Ovary (tissue), 7 donors: ENCODE measurements at regions not wholly inside any gene's neighbourhood (a gene's known extent, or its start where the extent isn't known, plus 50 kb on each side); places are given as distances from the start of the nearest gene placed in this dataset.
"Not testable (repeated sequence)": the region's sequence is repeated elsewhere in the genome, so short reads cannot be mapped to it uniquely, and the experiment has no call there.

Experiments
- DNase-seq, 5 donors: peaks; one replicate each; pipeline ENCODE4 v3.0.0-alpha.2; 2019 to 2020
- H3K27ac ChIP-seq, 2 donors: fragments of 200-600 bp; one replicate each; pipeline versions ENCODE4 v1.5.1 to v1.8.0; 2019 to 2022
- H3K27me3 ChIP-seq: fragments of 200-600 bp; one replicate; pipeline ENCODE4 v1.8.0; 2022
- H3K36me3 ChIP-seq: fragments of 200-600 bp; sonication (generic); one replicate; pipeline ENCODE4 v1.5.1; 2019
- H3K4me1 ChIP-seq: one replicate; pipeline ENCODE4 v1.8.1; 2013; ENCODE audit warnings: mild to moderate bottlenecking, moderate library complexity; ENCODE audit not compliant: insufficient read depth
- H3K4me3 ChIP-seq: fragments of 200-600 bp; sonication (generic); one replicate; pipeline ENCODE4 v1.5.1; 2017
- H3K9me3 ChIP-seq, 2 donors: fragments of 200-600 bp in 1 of 2; sonication (generic) in 1 of 2; one replicate each; pipeline versions ENCODE4 v1.5.1 to v1.8.1; 2013 to 2019; ENCODE audit warnings: mild to moderate bottlenecking in 1 of 2, moderate library complexity in 1 of 2
- CTCF ChIP-seq, 3 donors: fragments of 450-650 bp in 2 of 3; fragments of 200-600 bp in 1 of 3; IDR thresholded peaks; one replicate each; pipeline versions ENCODE4 v1.5.1 to v1.8.0; 2016 to 2022; ENCODE audit warnings: antibody characterized with exemption in 3 of 3, mild to moderate bottlenecking in 1 of 3
- EP300 ChIP-seq: sonication (generic); formaldehyde crosslinking; IDR thresholded peaks from one replicate; pipeline ENCODE4 v1.6.1; 2017; ENCODE audit warnings: antibody characterized with exemption
- POLR2A ChIP-seq: fragments of 450-650 bp; IDR thresholded peaks from one replicate; pipeline ENCODE4 v1.6.1; 2017; ENCODE audit warnings: antibody characterized with exemption, mild to moderate bottlenecking, moderate library complexity
- WGBS, 3 donors: extraction: QIAGEN DNeasy Blood & Tissue Kit in 1 of 3; methylation state at CpG; one replicate each; pipeline versions ENCODE4 v1.1.5 to v1.1.7; 2013 to 2017; 5-methylcytosine and 5-hydroxymethylcytosine counted together
- intact Hi-C, 4 donors: fragments of 100-400 bp; cut with DNase I; formaldehyde crosslinking; loops; one replicate each; pipeline versions ENCODE4 v1.11.0 to v1.15.1; 2022 to 2023
- donor health status: DM: no; HTN: no; CAD: no; lungs with moderate emphysema.
- donor health status: DM: no; HTN: no; CAD: no.
- donor health status: Bipolar disorder and iron deficiency.
- donor health status: DM: no; HTN: no; CAD: no.
- donor health status: DM: yes; HTN: yes; CAD: no.

DNA sequence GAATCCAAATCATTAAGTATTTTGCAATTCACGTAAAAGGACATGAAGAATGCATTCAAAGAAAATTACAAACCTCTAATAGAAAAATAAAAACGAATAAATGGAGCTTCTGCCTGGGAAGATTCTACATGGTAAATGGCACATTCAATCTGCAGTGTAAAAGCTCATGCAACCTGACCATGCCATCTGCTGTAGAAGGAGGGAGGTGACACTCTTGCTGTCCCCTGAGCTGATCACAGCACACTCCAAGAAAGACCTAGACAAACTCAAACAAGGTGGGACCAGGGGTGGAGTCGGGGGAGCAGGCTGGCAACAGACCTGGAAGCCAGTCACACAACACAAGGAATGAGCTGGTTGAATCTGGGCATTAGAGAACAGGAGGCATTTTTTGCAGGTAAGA, 101.8 kb downstream of the BDH1 start:
- WGBS, 3 donors = 48 to 55% (median 49%) methylated on average over 3 of the region's 3 CpGs
- no peak for DNase-seq
- Histone ChIP-seq H3K9me3 (no peaks in the 10 kb centered on the region), H3K27ac (no peak overlapping the region), H3K36me3 (no peaks in the 10 kb centered on the region), H3K27me3 (no peaks in the 10 kb centered on the region), H3K4me3 (no peak overlapping the region), H3K4me1 (no peaks in the 10 kb centered on the region)
- intact Hi-C loops = no loop called here
- TF ChIP-seq EP300 (no peak), CTCF (IDR thresholded peaks at IDR 0.05) (no peak), POLR2A (no peak)

DNA sequence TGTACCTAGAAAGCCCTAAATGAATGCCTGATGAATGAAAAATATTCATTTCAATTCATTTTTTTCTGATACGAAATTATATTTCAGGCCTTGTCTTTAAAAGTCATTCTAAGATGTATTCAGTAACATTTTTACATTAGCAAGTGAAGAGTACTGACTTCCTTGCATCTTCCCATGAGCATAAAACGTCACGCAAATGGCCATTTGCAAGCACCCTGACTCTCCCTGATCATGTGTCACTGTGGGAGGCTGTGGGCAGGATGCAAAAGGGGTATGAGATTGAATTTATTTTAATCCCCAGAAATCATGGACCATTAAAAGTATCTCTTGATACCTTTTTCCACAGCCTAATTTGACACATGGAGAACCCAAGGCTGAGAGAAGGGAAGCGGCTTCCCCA, 105.0 kb downstream of the BDH1 start:
- Histone ChIP-seq H3K27ac (no peak overlapping the region), H3K9me3 (no peaks in the 10 kb centered on the region), H3K27me3 (no peaks in the 10 kb centered on the region), H3K36me3 (no peaks in the 10 kb centered on the region), H3K4me3 (no peak overlapping the region), H3K4me1 (no peaks in the 10 kb centered on the region)
- TF ChIP-seq EP300 = no peak
- no peak for TF ChIP-seq CTCF (IDR thresholded peaks at IDR 0.05)
- no peak for TF ChIP-seq POLR2A
- no peak for DNase-seq
- WGBS, 3 donors = 81 to 88% (median 82%) methylated on average over 4 of the region's 4 CpGs
- intact Hi-C loops = no loop called here

DNA sequence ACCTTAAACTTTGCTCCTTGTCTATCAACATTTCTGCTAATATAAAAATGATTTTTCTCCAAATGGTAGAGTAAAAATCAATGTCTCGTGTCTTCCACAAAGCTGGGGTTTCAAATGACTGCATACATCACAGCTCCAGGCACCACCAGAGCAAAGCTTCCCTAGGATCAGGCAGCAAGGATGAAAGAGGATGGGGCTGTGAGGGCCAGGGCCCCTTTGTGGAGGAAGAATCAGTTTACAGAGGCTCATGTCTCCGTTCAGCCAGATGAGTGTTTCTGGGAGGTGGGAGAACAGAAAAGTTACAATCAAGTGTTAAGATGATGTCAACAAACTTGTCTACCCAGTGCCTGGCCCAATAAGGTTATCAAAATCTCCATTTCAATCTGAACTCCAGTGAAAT, 105.5 kb downstream of the BDH1 start:
- TF ChIP-seq EP300 (no peak), CTCF (IDR thresholded peaks at IDR 0.05) (no peak), POLR2A (no peak)
- no peaks in the 10 kb centered on the region for H3K27me3 ChIP-seq
- no peaks in the 10 kb centered on the region for H3K4me1 ChIP-seq
- no peaks in the 10 kb centered on the region for H3K9me3 ChIP-seq
- no peak overlapping the region for H3K4me3 ChIP-seq
- intact Hi-C loops = no loop called here
- DNase-seq = no peak
- no peak overlapping the region for H3K27ac ChIP-seq
- no peaks in the 10 kb centered on the region for H3K36me3 ChIP-seq
- 35 to 77% (median 65%) methylated on average over 2 of the region's 2 CpGs for WGBS, 3 donors

DNA sequence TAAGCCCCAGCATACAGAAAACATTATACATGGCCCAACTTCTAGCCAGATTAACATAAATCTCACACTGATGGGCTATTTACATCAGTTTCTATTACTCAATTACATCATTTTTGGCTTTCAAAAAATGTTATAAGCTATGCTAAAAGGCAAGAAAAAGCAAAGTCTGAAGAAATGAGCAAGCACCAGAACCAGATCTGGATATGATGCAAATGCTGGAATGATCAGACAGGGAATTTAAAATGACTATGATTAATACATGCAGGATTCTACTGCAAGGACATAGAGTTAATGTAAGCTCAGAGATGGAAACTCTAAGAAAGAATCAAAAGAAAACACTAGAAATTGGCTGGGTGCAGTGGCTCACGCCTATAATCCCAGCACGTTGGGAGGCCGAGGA, 106.6 kb downstream of the BDH1 start:
- DNase-seq, intact Hi-C loops: not testable (repeated sequence)
- WGBS, 3 donors = 81 to 91% (median 88%) methylated on average over 3 of the region's 3 CpGs

DNA sequence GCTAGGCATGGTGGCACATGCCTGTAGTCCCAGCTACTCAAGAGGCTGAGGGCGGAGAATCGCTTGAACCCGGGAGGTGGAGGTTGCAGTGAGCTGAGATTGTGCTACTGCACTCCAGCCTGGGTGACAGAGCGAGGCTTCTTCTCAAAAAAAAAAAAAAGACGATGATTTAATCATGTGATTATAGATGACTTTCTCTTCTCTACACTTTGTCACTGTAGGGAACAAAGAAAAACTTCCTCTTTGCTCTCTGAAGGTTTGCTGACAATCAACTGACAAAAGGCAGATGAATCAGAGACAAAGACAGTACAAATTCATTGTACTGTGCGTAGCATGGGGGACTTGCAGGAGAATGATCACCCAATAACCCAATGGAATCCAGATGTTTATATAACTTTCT, 108.0 kb downstream of the BDH1 start:
- H3K4me1 ChIP-seq, DNase-seq, H3K4me3 ChIP-seq, H3K9me3 ChIP-seq, H3K27ac ChIP-seq, intact Hi-C loops, H3K27me3 ChIP-seq, H3K36me3 ChIP-seq: not testable (repeated sequence)
- WGBS, 3 donors = 92 to 94% (median 93%) methylated on average over 6 of the region's 6 CpGs

More for the DNA sequence above, 106.6 kb downstream of the BDH1 start:
- not testable (repeated sequence) for H3K4me3 ChIP-seq, H3K27me3 ChIP-seq, H3K9me3 ChIP-seq, H3K36me3 ChIP-seq, H3K4me1 ChIP-seq, H3K27ac ChIP-seq

DNA sequence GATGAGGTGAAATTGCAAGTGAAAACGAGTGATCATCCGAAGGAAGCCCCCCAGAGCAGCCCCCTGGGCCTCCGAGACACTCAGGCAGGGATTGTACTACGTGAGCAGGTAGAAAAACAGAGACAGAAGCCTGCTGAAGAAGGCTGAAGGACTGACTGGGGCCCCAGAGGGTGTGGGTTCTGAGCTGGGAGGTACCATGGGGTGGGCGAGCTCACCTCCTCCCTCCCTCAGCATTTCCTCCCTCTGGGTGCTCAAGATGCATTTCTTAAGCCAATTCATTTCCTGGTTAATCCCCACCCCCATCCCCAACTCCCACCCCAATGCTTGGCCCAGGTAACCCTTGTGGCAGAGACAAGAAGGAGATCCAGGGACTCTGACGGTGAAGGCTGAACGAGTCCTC, 108.7 kb downstream of the BDH1 start:
- no peaks in the 10 kb centered on the region for H3K36me3 ChIP-seq
- H3K4me1 ChIP-seq = no peaks in the 10 kb centered on the region
- H3K27ac ChIP-seq = no peak overlapping the region
- 75 to 87% (median 83%) methylated on average over 7 of the region's 7 CpGs for WGBS, 3 donors
- H3K4me3 ChIP-seq = no peak overlapping the region
- no peak for TF ChIP-seq EP300
- TF ChIP-seq CTCF (IDR thresholded peaks at IDR 0.05) = no peak
- no peak for TF ChIP-seq POLR2A
- H3K27me3 ChIP-seq = no peaks in the 10 kb centered on the region
- intact Hi-C loops = no loop called here
- DNase-seq = no peak
- no peaks in the 10 kb centered on the region for H3K9me3 ChIP-seq
